OCI-M2 (cell line): ENCODE measurements at regions not wholly inside any gene's neighbourhood (a gene's known extent, or its start where the extent isn't known, plus 50 kb on each side); places are given as distances from the start of the nearest gene placed in this dataset.

ENCODE experiments used
- DNase-seq: peaks from one replicate; lab custom pipeline; 2025; ENCODE audit not compliant: unreplicated experiment; lab: John Stamatoyannopoulos, UW

DNA sequence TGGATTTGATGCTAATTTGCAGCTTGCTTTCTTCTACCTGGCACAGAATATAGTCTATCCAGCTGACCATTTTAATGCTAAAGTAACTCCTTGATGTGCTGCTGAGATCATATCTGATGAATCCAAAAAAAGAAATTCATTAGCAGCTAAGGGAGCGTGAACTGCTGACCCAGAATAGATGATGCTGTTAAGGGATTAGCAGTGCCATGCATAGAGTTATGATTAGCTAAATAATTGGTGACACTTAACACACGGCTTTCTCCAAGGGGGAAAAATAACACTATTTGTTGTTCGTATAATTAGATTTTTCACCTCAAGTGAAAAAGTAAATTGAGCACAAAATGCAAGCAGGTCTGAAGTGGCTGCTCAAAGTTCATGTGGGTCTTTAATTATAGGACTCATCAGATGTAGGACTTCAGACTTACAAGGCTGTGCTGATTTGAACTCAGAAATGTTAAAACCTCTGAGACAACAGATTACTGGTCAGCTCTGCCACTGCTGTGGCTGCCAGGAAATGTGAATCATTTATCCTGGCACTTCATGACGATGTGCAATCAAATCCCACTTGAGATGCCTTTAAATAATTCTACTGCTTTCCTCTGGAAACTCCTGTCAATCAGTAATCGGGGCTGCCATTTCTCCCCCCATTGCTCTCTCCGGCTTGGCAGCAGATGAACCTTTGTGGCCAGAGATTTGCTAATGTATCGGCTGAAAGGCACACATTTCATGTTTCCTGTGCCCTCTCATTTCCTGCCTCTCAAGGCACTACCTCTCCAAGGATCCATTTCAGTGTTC, 291.6 kb upstream of the C9orf72 start:
- DNase-seq: no peak

DNA sequence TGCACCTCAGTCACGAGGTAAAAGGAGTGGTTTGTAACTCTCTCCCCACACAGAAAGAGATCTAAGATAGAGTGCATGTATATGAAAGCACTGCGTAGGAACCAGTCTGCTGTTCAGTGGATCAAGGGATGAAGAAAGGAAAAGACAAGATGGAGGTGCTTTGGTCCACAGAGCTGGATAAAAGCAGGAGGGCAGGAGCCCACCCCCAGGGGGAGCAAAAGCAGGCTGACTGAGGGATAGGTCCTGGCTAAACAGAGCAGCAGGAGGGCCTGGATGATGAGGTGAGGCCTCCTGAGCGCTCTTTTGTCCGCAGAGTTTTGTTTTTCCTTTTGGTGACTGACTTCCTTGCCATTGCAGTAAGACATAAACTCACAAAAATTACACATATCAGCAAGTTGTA, 293.5 kb upstream of the C9orf72 start:
- no peak for DNase-seq

DNA sequence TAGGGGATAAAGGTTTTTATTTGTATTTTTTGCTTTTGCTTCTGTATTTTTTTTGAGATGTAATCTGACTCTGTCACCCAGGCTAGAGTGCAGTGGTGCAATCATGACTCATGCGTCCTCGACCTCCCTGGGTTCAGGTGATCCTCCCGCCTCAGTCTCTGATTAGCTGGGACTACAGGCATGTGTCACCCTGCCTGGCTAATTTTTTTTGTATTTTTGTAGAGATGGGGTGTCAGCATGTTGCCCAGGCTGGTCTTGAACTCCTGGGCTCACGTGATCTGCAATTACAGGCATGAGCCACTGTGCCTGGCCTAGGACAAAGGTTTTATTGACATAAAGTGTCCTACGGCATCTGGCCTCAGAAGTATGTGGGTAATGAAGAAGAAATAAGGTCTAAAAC, 297.1 kb upstream of the C9orf72 start:
- DNase-seq: no peak

DNA sequence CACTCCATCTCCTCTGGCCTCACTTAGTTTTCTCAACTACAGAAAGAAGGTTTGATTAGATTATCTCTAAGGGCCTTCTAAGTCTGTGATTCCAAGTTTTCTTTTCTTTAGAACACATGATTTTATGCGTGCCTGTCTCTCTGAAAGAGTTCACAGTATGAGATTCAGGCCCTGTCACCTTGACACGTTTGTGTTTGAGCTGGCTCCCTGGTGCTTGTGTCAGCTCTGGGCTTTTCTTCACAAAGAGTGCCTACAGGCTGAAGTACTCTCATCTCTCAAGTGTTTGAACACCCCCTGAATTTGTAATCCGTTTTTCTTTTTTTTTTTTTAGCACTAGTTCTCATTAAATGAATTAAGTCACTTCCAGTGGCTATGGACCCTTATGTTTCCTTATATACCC, 306.9 kb upstream of the C9orf72 start:
- DNase-seq: no peak

DNA sequence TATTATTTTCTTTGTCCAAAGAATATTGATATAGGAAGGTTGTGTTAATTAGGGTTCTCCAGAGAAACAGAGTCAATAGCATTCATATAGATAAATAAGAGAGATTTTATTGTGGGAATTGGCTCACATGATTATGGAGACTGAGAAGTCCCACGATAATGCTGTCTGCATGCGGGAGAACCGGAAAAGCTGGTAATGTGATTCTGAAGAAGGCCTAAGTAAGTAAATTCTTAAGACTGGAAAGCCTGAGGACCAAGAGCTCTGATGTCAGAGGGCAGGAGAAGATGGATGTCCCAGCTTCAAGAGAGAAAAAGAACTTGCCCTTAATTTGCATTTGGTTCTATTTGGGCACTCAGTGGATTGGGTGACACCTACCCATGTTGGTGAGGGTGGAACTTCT, 307.4 kb upstream of the C9orf72 start:
- DNase-seq: no peak

DNA sequence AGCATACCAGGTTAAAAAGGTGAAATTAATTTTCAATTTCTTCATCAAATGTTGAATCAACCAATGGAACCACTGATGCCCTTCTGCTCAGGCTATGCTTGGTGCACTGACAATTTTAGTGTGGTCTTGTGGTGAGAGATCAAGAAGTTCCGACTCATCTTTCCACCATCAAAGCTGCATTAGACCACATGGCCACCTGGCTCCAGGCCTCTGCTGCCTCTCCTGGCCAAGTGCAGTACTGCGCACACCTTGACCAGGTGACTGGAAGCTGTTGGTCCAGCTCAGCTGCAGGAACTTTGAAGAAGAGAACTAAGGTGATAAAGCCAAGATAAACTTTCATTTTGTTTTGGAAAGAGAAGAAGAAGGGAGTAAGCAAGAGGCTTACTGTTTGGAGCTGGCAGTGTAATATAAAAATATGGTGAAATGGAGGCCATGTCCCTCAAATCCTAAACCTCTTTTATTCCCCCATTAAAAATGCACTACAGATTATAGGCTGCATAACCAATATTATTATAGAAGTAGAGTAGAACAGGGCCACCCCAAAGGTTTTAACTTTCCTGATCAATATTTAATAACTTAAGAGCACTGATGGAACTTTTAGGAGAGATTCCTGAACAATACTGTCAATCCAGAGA, 315.5 kb upstream of the C9orf72 start:
- DNase-seq: no peak

DNA sequence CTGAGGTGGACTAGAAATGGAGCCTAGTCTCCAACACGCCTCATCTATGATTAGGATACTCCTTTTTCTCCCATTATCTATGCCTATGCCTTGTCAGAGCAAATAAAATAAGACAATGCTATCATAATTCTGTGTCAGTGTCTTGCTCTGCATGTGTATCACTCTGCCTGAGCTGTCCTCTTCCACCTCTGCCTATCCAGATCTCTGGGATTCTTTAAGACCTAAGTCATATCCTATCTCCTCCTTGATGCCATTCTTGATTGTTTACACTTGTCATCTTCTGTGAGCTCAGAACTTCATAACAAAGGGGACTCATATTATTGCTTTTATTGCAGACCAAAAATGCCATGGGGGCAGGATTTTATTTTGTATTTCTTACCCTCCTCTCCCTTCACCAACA, 351.2 kb upstream of the C9orf72 start:
- no peak for DNase-seq

DNA sequence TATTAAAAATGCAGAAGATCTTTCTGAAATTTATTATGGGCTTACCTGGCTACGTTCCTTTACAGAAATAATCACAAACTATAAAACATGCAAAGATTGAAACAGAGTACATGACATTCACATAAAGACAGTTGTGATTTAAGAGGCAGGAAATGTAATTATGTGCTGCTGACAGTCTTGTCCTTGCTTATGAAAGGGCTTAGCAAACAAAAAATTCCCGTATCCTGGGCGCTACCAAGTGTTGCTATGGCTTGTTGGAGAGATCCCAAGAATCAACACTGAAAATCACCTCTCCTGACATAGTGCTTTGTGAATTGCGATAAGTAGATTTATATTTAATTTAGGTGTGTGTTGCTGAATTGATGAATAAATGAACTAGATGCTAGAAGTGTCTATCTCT, 352.5 kb upstream of the C9orf72 start:
- no peak for DNase-seq

DNA sequence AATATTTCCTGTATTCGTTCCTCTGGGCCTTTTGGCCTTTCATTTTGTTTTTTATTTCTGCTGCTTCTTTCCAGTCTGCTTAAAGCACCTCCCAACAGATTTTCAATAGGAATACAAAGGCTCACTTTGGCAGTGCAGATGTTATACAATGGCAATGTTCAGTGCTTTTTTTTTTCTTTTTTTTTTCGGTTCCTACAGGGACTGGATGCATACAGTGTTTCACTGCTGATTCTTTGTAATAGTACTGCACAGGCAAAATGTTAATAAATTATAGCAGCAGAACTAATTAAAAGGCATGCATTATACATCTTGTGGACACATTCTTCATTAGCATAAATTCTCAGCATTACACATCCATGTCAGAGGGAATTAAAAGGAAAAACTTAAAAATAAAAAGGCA, 356.6 kb upstream of the C9orf72 start:
- DNase-seq: no peak

DNA sequence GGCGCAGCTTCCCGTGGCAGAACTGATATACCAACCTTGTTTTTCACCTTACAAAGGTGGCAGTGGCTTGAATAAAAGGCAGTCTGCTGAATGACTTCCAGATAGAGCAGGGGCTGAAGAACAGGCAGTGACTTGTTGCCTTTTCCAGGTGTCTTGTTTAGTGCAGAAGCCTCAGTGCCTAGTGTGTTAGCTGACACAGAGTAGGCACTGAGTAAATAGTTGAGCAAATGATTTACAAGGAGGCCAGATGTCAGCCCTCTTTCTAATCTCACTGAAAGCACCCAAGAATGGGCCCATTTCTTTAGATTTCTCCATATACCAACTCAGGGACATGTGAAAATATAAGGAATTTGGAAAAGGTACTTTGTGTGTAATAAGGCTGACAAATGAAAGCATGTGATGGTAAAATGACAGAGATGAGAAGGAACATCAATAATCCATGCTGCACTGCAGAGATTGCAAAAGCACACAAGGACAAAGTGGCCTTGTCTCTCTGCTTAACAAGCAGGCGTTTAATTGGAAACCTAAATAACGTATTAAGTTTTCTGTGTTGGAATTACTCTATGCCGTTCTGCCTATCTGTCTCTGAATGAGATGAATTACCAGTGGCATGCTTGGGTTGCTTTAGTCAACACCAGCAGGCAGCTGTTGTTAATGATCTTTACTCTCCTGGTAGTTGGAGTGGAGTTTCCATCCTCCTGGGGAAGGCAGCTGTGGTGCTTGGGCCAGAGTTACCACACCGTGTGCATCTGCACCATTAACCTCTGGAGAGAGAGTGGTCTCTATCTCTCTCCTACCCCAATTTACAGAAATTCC, 360.1 kb upstream of the C9orf72 start:
- DNase-seq: no peak

DNA sequence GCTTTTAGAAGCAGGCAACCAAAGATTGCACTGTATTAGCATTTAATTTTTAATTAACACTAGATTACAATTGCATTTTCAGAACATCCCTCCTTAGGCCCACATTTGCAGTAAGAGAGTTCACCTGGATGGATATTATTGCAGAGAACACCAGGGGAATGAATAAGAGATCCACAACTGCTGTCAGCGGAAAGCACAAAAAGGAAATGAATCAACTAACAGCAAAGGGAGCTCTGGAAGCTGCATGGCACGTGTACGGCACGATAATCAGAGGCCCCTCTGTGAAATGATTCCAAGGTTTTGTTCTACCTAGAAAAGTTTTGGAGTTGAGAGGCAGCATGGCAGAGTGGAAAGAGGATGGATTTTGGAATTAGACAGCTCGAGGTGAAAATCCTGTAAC, 361.2 kb upstream of the C9orf72 start:
- no peak for DNase-seq

DNA sequence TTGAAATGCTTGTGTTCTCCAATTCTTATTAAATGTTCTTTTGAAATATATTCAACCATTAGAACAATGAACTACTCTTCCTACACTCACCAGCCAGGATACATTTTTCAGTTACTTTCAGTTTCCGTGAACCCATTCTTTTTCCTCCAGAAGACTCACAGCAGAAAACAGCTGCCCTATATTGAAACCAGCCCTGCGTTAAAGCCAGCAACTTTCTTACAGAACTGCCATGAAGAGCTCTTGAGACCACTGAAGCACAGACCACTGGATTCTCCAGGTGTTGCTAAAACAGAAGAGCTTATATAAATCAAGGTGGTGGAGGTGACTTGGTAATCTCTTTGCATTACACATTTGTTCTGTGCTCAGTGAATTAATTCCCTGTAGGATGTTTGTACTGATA, 365.9 kb upstream of the C9orf72 start:
- no peak for DNase-seq

DNA sequence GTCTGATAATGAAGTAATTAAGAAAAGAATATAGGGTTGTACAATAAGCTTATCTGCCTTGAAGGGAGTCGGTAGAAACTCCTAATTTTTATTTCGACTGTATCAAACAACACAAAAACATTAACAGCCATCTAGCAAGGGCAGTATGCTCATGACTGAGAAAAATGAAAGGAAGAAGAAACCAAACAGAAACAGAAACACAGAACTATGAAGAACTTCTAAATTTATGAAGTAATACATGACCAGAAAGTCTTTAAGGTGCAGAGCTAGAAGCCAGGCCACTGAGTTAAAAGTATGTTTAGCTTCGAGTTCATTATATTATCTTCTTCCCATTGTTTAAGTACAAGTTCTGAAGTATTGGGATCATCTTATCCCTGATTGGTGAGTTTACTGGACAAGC, 367.3 kb upstream of the C9orf72 start:
- no peak for DNase-seq

DNA sequence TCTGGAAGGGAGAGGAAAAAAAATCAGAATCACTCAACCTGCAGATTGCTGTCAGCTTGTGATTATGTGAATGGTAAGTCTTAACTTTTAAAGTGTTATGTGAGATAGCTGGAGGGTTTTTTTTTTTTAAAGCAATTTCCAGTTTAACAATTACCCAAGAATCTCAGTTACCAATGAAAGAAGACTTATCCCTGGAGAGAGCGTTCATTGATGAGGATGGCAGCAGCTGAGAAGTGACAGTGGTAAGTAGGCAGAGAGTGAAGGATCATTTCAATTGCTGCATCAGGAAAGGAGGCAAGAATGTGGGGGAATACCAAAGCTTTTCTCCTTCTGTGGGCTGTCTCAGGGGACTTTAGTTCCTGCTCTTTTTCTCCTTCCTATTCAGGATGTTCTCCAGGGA, 370.2 kb upstream of the C9orf72 start:
- DNase-seq: no peak

DNA sequence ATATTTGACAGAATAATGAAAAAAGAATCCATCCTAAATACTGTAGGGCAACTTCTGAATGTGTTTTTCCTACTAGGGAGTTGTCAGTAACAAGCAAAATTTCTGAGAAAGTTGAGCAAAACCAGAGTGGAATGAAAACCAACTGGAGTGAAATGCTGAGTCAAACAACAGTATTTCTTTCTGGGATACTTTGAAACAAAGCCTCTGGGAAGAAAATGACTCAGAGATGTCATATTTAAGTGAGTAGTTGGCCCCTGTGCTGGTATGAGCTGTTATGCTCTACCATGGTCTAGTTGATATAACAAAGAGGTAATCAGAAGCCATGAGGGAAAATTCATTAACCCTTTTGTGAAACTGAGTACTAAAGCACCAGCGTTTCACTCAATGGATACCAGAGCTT, 372.1 kb upstream of the C9orf72 start:
- DNase-seq: no peak

DNA sequence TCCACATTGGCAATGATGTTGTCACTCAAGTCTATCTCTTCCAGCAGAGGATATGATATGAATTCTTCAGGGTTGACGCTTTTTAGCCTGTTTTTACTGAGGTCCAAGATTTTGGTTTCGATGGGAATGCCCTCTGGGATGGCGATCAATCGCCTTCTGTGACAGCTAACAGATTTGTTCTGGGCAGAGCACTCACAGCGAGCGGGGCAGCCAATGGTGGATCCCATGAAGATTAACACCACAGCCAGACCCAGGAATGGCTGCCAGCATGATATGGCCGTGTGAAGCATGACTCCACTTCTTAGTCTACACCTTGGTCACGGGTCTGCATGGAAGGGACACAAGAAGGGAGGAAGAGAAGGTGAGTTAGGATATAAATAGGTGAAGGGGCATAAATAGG, 377.1 kb upstream of the C9orf72 start:
- no peak for DNase-seq

DNA sequence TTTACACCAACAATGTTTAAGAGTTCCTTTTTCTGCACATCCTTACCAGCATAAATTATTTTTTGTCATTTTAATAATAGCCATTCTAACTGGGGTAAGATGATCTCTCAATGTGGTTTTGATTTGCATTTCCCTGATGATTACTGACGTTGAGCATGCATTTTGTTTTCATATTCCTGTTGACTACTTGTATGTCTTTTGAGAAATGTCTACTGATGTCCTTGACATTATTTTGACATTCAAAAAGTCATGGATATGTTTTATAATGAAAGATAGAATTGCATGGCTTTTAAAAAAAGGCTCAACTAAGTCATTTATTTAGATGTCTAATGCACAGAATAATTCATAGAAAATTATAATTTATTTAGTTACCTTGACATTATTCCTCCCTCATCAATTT, 381.6 kb upstream of the C9orf72 start:
- no peak for DNase-seq

DNA sequence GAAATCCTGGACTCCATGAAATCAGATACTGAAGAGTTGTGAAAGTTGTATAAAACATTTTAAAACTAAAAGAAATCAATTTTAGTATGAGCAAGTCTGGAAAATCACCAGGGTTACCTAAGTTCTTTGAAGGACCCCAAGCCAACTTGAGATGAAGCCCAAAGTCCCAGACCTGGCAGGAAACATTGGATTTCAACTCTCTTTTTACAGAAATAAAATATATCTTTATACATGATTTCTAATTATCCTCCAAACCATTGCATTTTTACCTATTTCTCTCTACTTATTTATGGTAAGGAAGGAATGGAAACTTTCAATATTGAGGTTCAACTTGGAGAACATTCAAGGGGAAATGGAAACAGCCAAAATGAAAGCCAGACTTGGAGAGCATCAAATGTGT, 390.6 kb upstream of the C9orf72 start:
- DNase-seq: no peak

DNA sequence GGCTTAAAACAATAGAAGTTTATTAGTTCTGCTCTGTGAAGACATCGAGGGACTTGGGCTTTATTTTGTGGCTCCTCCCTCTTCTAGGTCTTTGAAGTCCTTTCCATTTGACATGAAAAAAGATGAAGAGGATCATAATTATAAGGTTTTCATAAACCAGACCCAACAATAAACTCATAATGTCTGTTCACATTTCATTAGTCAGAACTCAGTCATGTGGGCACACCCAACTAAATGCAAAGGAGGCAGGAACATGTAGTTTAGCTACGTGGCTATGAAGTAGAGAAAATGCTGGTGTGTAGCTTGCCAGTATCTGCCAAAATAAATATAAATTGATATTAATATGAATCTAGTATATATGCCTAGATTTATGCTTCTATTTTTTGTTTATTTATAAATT, 393.9 kb upstream of the C9orf72 start:
- DNase-seq: no peak

DNA sequence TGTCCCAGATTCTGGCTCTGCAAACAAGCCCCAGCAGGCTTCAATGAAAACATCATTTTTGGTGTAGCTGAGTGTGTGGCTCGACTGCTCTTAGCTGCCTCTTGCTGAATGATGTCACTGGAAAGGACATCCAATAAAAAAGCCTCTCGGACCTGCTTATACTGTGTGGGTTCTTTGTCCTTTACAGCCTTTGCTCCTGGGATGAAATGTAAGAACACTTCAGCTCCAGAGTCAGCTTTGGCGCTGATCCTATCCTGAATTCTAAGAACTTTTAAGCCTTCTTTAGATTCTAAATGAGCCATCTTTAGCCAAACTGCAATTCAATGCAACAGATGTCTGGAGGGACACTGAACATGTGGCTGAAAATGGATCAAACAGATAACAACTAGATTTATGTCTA, 404.6 kb upstream of the C9orf72 start:
- DNase-seq: no peak

DNA sequence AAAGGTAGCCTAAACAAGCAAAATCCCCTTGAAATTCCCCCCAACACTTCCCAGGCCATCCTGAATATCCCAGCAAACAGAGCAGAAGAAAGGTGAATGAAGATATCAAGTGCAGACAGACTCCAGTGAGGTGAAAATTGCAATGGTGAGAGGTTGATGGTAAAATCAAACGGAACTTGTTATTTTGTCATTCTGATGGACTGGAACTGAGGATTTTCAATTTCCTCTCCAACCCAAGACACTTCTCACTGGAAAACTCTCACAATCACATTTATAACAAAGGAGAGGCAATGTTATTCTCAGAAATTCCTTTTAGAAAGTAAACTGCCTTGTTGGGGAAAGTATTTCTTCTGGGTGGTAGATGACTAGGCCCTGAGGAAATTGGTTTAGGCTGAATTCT, 412.4 kb upstream of the C9orf72 start:
- DNase-seq: no peak

DNA sequence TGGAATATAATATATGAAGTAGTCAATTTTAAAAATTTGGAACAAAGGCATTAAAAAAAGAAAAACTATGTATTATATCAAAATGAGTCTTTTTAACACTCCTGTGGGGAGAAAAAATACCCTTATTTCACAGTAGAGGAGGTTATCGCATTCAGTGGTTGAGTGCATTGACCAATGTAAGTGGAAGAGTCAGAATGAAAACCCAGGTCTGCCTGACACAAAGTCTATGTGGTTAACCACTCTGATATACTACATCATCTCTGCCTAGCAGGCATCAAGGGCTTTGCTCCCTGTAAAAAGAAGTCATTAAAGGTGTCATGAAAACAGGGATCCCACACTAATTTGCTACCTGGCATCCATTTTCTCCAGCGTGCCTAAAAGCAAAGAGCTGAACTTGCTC, 417.2 kb upstream of the C9orf72 start:
- DNase-seq: no peak
